IPS-18c (cell line): ENCODE measurements at regions not wholly inside any gene's neighbourhood (a gene's known extent, or its start where the extent isn't known, plus 50 kb on each side); places are given as distances from the start of the nearest gene placed in this dataset.

Experiments used
- H3K4me3 ChIP-seq: 2 replicates; pipeline ENCODE4 v1.7.0; 2013; ENCODE audit warnings: low read depth, mild to moderate bottlenecking, low read length, moderate library complexity; ENCODE audit not compliant: insufficient read depth
- H3K9me3 ChIP-seq: one replicate; pipeline ENCODE4 v1.6.1; 2013; ENCODE audit warnings: mild to moderate bottlenecking, low read length, moderate library complexity; ENCODE audit not compliant: control insufficient read depth, insufficient read depth

GRCh38 chr1:168435439-168435838 is 108.4 kb downstream of the XCL2 start:
- no peak overlapping the region for H3K4me3 ChIP-seq

DNA sequence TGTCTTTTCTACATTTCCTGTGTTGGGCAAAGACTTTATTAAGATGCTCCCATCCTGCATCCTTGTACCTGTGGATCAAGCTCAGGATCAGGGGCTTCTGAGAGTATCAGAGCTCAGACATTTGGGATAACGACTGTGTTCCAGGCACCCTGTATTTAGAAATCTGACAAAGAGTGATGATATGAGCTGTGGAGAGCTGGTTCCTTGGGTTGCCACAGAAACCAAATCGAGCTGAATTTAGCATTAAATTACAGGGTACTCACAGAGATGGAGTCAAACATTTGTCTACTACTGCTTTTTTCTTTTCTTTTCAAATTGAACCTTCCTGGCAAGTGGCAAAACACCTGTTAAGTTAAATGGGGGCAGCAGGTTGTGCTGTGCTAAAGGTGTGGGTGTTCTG is 110.6 kb downstream of the XCL2 start:
- no peaks in the 10 kb centered on the region for H3K9me3 ChIP-seq
- no peak overlapping the region for H3K4me3 ChIP-seq

More at GRCh38 chr1:168435439-168435838, 108.4 kb downstream of the XCL2 start:
- H3K9me3 ChIP-seq = no peaks in the 10 kb centered on the region

GRCh38 chr1:168431882-168432281 is 111.9 kb downstream of the XCL2 start:
- no peak overlapping the region for H3K4me3 ChIP-seq
- H3K9me3 ChIP-seq = no peaks in the 10 kb centered on the region

DNA sequence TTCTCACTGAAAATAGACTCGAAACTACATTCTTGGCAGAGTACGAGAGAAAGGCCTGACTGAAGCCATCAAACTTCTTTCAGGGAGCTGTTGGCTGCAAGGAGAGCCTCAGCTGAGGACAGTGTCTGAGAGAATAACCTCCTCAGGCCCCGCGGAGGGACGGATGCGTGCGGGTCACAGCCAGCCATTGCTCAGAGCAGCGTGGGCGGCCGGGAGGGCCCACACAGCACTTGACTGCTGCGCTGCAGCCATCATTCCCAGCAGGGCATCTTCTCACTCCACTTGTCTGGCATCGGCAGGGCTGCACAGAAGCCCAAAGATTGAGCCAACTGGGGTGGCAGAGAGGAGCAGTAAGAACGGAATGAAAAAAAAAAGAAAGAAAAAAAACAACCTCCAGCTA is 113.5 kb downstream of the XCL2 start:
- Histone ChIP-seq H3K4me3 (no peak overlapping the region), H3K9me3 (no peaks in the 10 kb centered on the region)

- Histone ChIP-seq H3K9me3 (no peaks in the 10 kb centered on the region), H3K4me3 (peak overlapping the region; percentile 17; the same call in 1 of the 2 replicates)
Measured at GRCh38 chr1:168428063-168428731, 115.6 kb downstream of the XCL2 start.

- Histone ChIP-seq H3K4me3 (no peak overlapping the region), H3K9me3 (no peaks in the 10 kb centered on the region)
Measured at GRCh38 chr1:168427051-168427450, 116.7 kb downstream of the XCL2 start.

- H3K4me3 ChIP-seq = no peak overlapping the region
Measured at GRCh38 chr1:168424281-168424680, 119.5 kb downstream of the XCL2 start.

DNA sequence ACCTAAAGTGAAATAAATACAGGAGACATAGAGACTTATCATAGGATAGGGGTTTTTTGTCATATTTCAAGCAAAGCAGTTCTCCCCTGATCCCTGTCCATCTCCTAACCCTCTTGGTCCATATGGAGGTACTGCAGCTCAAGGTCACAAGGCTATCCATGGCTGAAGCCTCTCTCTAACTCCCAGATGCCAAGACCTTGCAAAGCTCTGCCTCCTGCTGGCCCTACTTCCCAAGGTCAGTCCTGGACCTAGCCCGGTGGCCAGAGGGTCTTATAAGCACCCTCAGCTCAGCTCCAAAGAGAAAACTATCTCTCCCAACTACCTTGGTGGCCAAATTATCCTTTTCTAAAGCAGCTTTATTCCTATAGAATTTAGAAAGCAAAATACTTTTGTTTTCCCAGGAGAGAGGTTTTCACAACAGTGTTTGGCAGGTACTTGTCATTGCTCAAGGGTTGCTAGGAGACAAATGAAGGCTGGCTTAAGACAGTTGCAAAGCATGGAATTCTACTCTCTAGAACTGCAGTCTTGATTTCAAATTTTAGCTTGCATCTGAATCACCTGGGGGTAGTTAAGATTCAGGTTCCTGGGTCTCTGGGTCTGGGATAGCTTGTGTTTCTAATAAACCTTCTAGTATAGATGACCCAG is 121.5 kb downstream of the XCL2 start:
- Histone ChIP-seq H3K9me3 (no peaks in the 10 kb centered on the region), H3K4me3 (no peak overlapping the region)

More at GRCh38 chr1:168424281-168424680, 119.5 kb downstream of the XCL2 start:
- no peaks in the 10 kb centered on the region for H3K9me3 ChIP-seq

GRCh38 chr1:168421399-168422004 is 122.3 kb downstream of the XCL2 start:
- Histone ChIP-seq H3K9me3 (no peaks in the 10 kb centered on the region), H3K4me3 (no peak overlapping the region)

GRCh38 chr1:168420177-168420576 is 123.6 kb downstream of the XCL2 start:
- Histone ChIP-seq H3K4me3 (no peak overlapping the region), H3K9me3 (no peaks in the 10 kb centered on the region)

GRCh38 chr1:168419736-168420135 is 124.1 kb downstream of the XCL2 start:
- no peaks in the 10 kb centered on the region for H3K9me3 ChIP-seq

GRCh38 chr1:168416220-168416619 is 127.6 kb downstream of the XCL2 start:
- H3K9me3 ChIP-seq = no peaks in the 10 kb centered on the region

More at GRCh38 chr1:168419736-168420135, 124.1 kb downstream of the XCL2 start:
- no peak overlapping the region for H3K4me3 ChIP-seq

GRCh38 chr1:168414914-168415313 is 128.9 kb downstream of the XCL2 start:
- no peak overlapping the region for H3K4me3 ChIP-seq
- H3K9me3 ChIP-seq = peaks cover 2% of the 10 kb centered on the region

More at GRCh38 chr1:168416220-168416619, 127.6 kb downstream of the XCL2 start:
- H3K4me3 ChIP-seq = no peak overlapping the region

DNA sequence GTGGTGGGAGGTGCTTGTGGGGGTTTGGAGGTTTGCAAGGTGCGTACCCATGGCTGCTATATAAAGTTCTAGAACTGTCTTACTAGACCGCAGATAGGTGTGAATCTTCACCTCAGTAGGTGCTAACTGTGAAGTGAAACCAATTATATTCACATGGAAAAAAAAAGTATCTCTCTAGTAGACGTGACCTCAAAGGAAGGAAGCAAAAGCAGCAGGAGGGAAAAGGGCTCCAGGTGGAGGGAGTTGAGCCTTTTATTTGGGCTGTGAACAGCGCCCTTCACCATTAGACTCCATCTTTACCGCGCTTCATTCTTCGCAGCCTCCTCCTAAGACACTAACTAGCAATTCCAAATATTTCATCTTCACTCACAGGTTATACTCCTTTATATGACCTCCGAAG is 129.8 kb downstream of the TBX19 start:
- H3K9me3 ChIP-seq = peaks cover 2% of the 10 kb centered on the region

GRCh38 chr1:168408884-168409283 is 128.2 kb downstream of the TBX19 start:
- peaks cover 2% of the 10 kb centered on the region for H3K9me3 ChIP-seq

More for the DNA sequence above, 129.8 kb downstream of the TBX19 start:
- no peak overlapping the region for H3K4me3 ChIP-seq

DNA sequence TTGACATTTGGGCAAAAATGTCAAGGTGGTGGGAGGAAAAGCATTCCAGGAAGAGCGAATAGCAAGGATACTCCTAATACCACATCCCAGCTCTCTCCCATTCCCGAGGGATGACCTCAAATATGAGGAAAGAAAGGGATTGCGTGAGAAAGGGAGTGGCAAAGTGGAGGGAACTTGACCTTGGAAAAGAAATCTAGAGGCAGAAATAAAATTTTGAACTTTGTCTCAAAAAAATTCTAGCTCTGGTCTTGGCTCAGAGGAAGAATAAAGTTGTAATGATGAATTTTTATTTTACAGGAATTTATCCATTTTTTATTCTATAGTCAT is 127.8 kb downstream of the TBX19 start:
- Histone ChIP-seq H3K9me3 (peaks cover 2% of the 10 kb centered on the region), H3K4me3 (no peak overlapping the region)

More at GRCh38 chr1:168408884-168409283, 128.2 kb downstream of the TBX19 start:
- H3K4me3 ChIP-seq = no peak overlapping the region

DNA sequence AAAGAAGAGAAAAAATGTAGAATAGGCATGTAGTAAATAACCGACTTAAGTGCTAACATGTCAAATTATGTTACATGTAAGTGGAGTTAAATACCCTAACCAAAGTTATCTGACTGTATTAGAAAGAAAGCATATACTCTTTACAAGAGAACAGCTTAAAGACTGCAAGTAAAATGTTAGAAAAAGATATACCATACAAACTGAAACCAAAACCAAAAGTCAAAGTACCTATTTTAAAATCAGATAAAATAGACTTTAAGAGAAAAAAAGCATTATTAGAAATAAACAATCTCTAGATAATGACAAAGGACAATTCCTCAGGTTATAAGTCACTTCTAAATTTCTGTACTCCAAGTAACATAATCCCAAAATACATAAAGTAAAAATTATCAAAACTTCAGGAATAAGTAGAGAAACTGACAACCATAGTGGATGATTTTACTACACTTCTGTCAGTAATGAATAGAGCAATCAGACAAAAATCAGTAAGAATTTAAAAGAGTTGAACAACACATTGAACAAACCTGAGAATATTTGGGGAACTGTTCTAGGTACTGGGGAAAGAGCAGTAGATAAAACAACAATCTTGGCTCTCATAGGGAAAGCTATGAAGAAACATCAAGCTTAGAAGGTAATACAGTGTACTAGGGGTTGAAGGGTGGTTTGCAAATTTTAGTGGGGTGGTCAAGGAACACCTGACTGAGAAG is 127.3 kb downstream of the TBX19 start:
- Histone ChIP-seq H3K4me3 (no peak overlapping the region), H3K9me3 (peaks cover 2% of the 10 kb centered on the region)
